Loucy (cell line): ENCODE measurements at regions not wholly inside any gene's neighbourhood (a gene's known extent, or its start where the extent isn't known, plus 50 kb on each side); places are given as distances from the start of the nearest gene placed in this dataset.

Source experiments
- H2AFZ ChIP-seq: fragments of 200-600 bp; sonication (generic); 2 replicates; pipeline ENCODE4 v1.6.0; 2016; ENCODE audit warnings: antibody characterized with exemption, mild to moderate bottlenecking, low read length, moderate library complexity
- H3F3A ChIP-seq: fragments of 200-600 bp; 2 replicates; pipeline ENCODE4 v1.6.0; 2016; ENCODE audit warnings: antibody characterized with exemption, low read depth, mild to moderate bottlenecking
- H3K27me3 ChIP-seq: fragments of 200-600 bp; sonication (generic); 2 replicates; pipeline ENCODE4 v1.6.1; 2014; ENCODE audit warnings: low read length, mild to moderate bottlenecking; ENCODE audit not compliant: insufficient read depth, poor library complexity, severe bottlenecking
- H3K36me3 ChIP-seq: fragments of 200-600 bp; sonication (generic); 2 replicates; pipeline ENCODE4 v1.6.1; 2016; ENCODE audit warnings: low read length; ENCODE audit not compliant: insufficient read depth
- H3K4me1 ChIP-seq: fragments of 200-600 bp; sonication (generic); 2 replicates; pipeline ENCODE4 v1.5.1; 2014; ENCODE audit warnings: low read length, mild to moderate bottlenecking; ENCODE audit not compliant: insufficient read depth, poor library complexity, severe bottlenecking
- H3K4me2 ChIP-seq: fragments of 200-600 bp; sonication (generic); 2 replicates; pipeline ENCODE4 v1.6.0; 2014; ENCODE audit warnings: antibody characterized with exemption, low read length, low read depth, mild to moderate bottlenecking; ENCODE audit not compliant: poor library complexity, severe bottlenecking
- H3K4me3 ChIP-seq: fragments of 200-600 bp; sonication (generic); 2 replicates; pipeline ENCODE4 v1.5.1; 2014; ENCODE audit warnings: low read length, mild to moderate bottlenecking, mixed read lengths; ENCODE audit not compliant: poor library complexity, severe bottlenecking
- H3K79me2 ChIP-seq: fragments of 200-600 bp; sonication (generic); 2 replicates; pipeline ENCODE4 v1.6.1; 2014; ENCODE audit warnings: low read length; ENCODE audit not compliant: insufficient read depth
- H3K9ac ChIP-seq: fragments of 200-600 bp; sonication (generic); 2 replicates; pipeline ENCODE4 v1.6.0; 2014; ENCODE audit warnings: mild to moderate bottlenecking, low read depth, low read length, moderate library complexity; ENCODE audit not compliant: poor library complexity, severe bottlenecking
- H3K9me2 ChIP-seq: fragments of 200-600 bp; sonication (generic); replicated peaks from 2 replicates; pipeline ENCODE4 v1.6.1; 2016; ENCODE audit warnings: low read depth, low read length, mixed read lengths
- H3K9me3 ChIP-seq: fragments of 200-600 bp; sonication (generic); 2 replicates; pipeline ENCODE4 v1.6.1; 2014; ENCODE audit warnings: mild to moderate bottlenecking, antibody characterized with exemption, low read length, low read depth; ENCODE audit not compliant: insufficient read depth
- H4K20me1 ChIP-seq: fragments of 200-600 bp; sonication (generic); 2 replicates; pipeline ENCODE4 v1.6.0; 2014; ENCODE audit warnings: antibody characterized with exemption, low read length, mild to moderate bottlenecking; ENCODE audit not compliant: insufficient read depth, poor library complexity, severe bottlenecking
- CTCF ChIP-seq: fragments of 200-600 bp; sonication (generic); conservative IDR thresholded peaks from 2 replicates; pipeline ENCODE4 v1.5.1; 2014; ENCODE audit warnings: mild to moderate bottlenecking, antibody characterized with exemption, low read length
- EZH2phosphoT487 ChIP-seq: fragments of 200-600 bp; IDR thresholded peaks from 2 replicates; pipeline ENCODE4 v1.6.1; 2018; ENCODE audit warnings: antibody characterized with exemption, mild to moderate bottlenecking, moderate library complexity, borderline replicate concordance

- Histone ChIP-seq H3K9ac (no peak overlapping the region), H3K27me3 (no peaks in the 10 kb centered on the region), H3K4me2 (no peak overlapping the region), H2AFZ (no peak overlapping the region), H3K4me1 (no peaks in the 10 kb centered on the region), H3F3A (no peaks in the 10 kb centered on the region), H3K36me3 (no peaks in the 10 kb centered on the region), H3K9me2 (no peaks in the 10 kb centered on the region), H3K4me3 (no peak overlapping the region), H3K9me3 (no peaks in the 10 kb centered on the region), H4K20me1 (no peaks in the 10 kb centered on the region), H3K79me2 (no peaks in the 10 kb centered on the region)
- no peak for TF ChIP-seq CTCF
- no peak for TF ChIP-seq EZH2phosphoT487
Observed at GRCh38 chr18:34611904-34612303, 98.2 kb upstream of the DTNA start.

- TF ChIP-seq EZH2phosphoT487, result no peak
- no peak for TF ChIP-seq CTCF
- Histone ChIP-seq H4K20me1 (no peaks in the 10 kb centered on the region), H2AFZ (no peak overlapping the region), H3K27me3 (no peaks in the 10 kb centered on the region), H3K9me2 (0 out of 2 replicates have a peak, but pooled peaks cover 3% of the 10 kb centered on the region), H3K4me3 (no peak overlapping the region), H3K36me3 (no peaks in the 10 kb centered on the region), H3K79me2 (no peaks in the 10 kb centered on the region), H3K9me3 (no peaks in the 10 kb centered on the region), H3K4me1 (no peaks in the 10 kb centered on the region), H3F3A (no peaks in the 10 kb centered on the region), H3K4me2 (no peak overlapping the region), H3K9ac (no peak overlapping the region)
Observed at GRCh38 chr18:34620258-34620861, 89.7 kb upstream of the DTNA start.

GRCh38 chr18:34623557-34623956 lies 86.5 kb upstream of the DTNA start:
- H3K9me3 ChIP-seq, result no peaks in the 10 kb centered on the region
- H3K4me2 ChIP-seq, result no peak overlapping the region
- 0 out of 2 replicates have a peak, but pooled peaks cover 3% of the 10 kb centered on the region for H3K9me2 ChIP-seq
- H4K20me1 ChIP-seq, result no peaks in the 10 kb centered on the region
- H3K79me2 ChIP-seq, result no peaks in the 10 kb centered on the region
- no peak overlapping the region for H2AFZ ChIP-seq
- no peaks in the 10 kb centered on the region for H3F3A ChIP-seq
- no peaks in the 10 kb centered on the region for H3K4me1 ChIP-seq
- H3K36me3 ChIP-seq, result no peaks in the 10 kb centered on the region
- no peak overlapping the region for H3K9ac ChIP-seq
- no peaks in the 10 kb centered on the region for H3K27me3 ChIP-seq
- H3K4me3 ChIP-seq, result no peak overlapping the region
- TF ChIP-seq CTCF, result no peak
- no peak for TF ChIP-seq EZH2phosphoT487
